OCI-LY7 (cell line): ENCODE measurements at regions not wholly inside any gene's neighbourhood (a gene's known extent, or its start where the extent isn't known, plus 50 kb on each side); places are given as distances from the start of the nearest gene placed in this dataset.
A peak's percentile ranks its signal among the peaks of the same experiment; 100 is the strongest.

Experiments
- BruUV-seq: library from RNA; stranded (reverse); fragments of 400-500 nt; replicated peaks from 2 replicates; lab custom pipeline; 2021; lab: Mats Ljungman, UMichigan
- CTCF ChIA-PET: fragments of 300-600 bp; sonication (Branson Sonifier 250); formaldehyde crosslinking; loops from one replicate; lab custom pipeline; 2022; ENCODE audit warnings: antibody characterized with exemption; ENCODE audit not compliant: unreplicated experiment; lab: Charles Lee
- POLR2A ChIA-PET: fragments of 300-600 bp; sonication (Branson Sonifier 250); formaldehyde crosslinking; loops from one replicate; lab custom pipeline; 2022; ENCODE audit warnings: antibody characterized with exemption; lab: Charles Lee
- DNase-seq: peaks from one replicate; pipeline ENCODE4 v3.0.0-alpha.2; 2015; ENCODE audit warnings: low spot score
- H2AFZ ChIP-seq: fragments of 200-600 bp; sonication (generic), shearing (Covaris generic); 2 replicates; pipeline ENCODE4 v1.6.1; 2014; ENCODE audit warnings: mild to moderate bottlenecking, antibody characterized with exemption, low read length, moderate library complexity
- H3K27ac ChIP-seq: fragments of 200-600 bp; sonication (generic); 2 replicates; pipeline ENCODE4 v1.5.1; 2014; ENCODE audit warnings: mixed run types, low read depth, mild to moderate bottlenecking, moderate library complexity, low read length, inconsistent platforms; ENCODE audit not compliant: poor library complexity, severe bottlenecking
- H3K36me3 ChIP-seq: fragments of 200-600 bp; sonication (generic); 2 replicates; pipeline ENCODE4 v1.6.1; 2014; ENCODE audit warnings: mild to moderate bottlenecking, antibody characterized with exemption, low read length, moderate library complexity, mixed read lengths; ENCODE audit not compliant: insufficient read depth
- H3K4me1 ChIP-seq: fragments of 200-600 bp; sonication (generic); 2 replicates; pipeline ENCODE4 v1.5.1; 2014; ENCODE audit warnings: mild to moderate bottlenecking, low read length; ENCODE audit not compliant: insufficient read depth, poor library complexity, severe bottlenecking
- H3K4me2 ChIP-seq: fragments of 200-600 bp; sonication (generic); 2 replicates; pipeline ENCODE4 v1.6.1; 2014; ENCODE audit warnings: mild to moderate bottlenecking, low read length
- H3K4me3 ChIP-seq: fragments of 200-600 bp; sonication (generic); 2 replicates; pipeline ENCODE4 v1.5.1; 2014; ENCODE audit warnings: mild to moderate bottlenecking, low read depth, low read length; ENCODE audit not compliant: poor library complexity, severe bottlenecking
- H3K79me2 ChIP-seq: fragments of 200-600 bp; sonication (generic); 2 replicates; pipeline ENCODE4 v1.6.1; 2016; ENCODE audit warnings: low read depth, mild to moderate bottlenecking, low read length, moderate library complexity, mixed read lengths; ENCODE audit not compliant: insufficient read depth
- H3K9me2 ChIP-seq: fragments of 200-600 bp; sonication (generic); 2 replicates; pipeline ENCODE4 v1.6.1; 2016; ENCODE audit warnings: mild to moderate bottlenecking, low read length, mixed read lengths; ENCODE audit not compliant: insufficient read depth
- H3K9me3 ChIP-seq: fragments of 200-600 bp; sonication (generic); 2 replicates; pipeline ENCODE4 v1.6.1; 2014; ENCODE audit warnings: mild to moderate bottlenecking, mixed run types, low read length, mixed read lengths
- H4K20me1 ChIP-seq: fragments of 200-600 bp; sonication (generic); 2 replicates; pipeline ENCODE4 v1.6.1; 2014; ENCODE audit warnings: mild to moderate bottlenecking, antibody characterized with exemption, low read length, moderate library complexity, mixed read lengths; ENCODE audit not compliant: insufficient read depth
- CTCF ChIP-seq: fragments of 200-600 bp; sonication (generic); conservative IDR thresholded peaks from 2 replicates; pipeline ENCODE4 v1.5.1; 2014; ENCODE audit warnings: mild to moderate bottlenecking, antibody characterized with exemption, low read length, moderate library complexity, mixed read lengths
- EZH2phosphoT487 ChIP-seq: fragments of 200-600 bp; sonication (generic); IDR thresholded peaks from 2 replicates; pipeline ENCODE4 v1.6.1; 2018; ENCODE audit warnings: low read depth, borderline replicate concordance, mild to moderate bottlenecking, mixed run types, antibody characterized with exemption, low read length, moderate library complexity, mixed read lengths
- intact Hi-C: fragments of 100-400 bp; cut with micrococcal nuclease; formaldehyde crosslinking; loops from one replicate; pipeline ENCODE4 v1.10.0; 2022; ENCODE audit not compliant: unreplicated experiment

- H3K4me2 ChIP-seq = no peak overlapping the region
- TF ChIP-seq CTCF (no peak), EZH2phosphoT487 (no peak)
- BruUV-seq = no TSS peak
- ChIA-PET CTCF (interaction anchor here (0.5 kb wide), 1 partner anchor 68 kb away, joined by 3 read pairs; no protein-coding TSS in a partner anchor), POLR2A (interaction anchor here (0.7 kb wide), 1 partner anchor 18 kb away, joined by 3 read pairs; no protein-coding TSS in a partner anchor)
- H4K20me1 ChIP-seq = no peaks in the 10 kb centered on the region
- peaks cover 50% of the 10 kb centered on the region for H3K36me3 ChIP-seq
- H3K9me3 ChIP-seq = no peaks in the 10 kb centered on the region
- no peaks in the 10 kb centered on the region for H3K79me2 ChIP-seq
- H3K9me2 ChIP-seq = no peaks in the 10 kb centered on the region
- no peak overlapping the region for H3K27ac ChIP-seq
- H3K4me3 ChIP-seq = no peak overlapping the region
- no peaks in the 10 kb centered on the region for H3K4me1 ChIP-seq
- no peak overlapping the region for H2AFZ ChIP-seq
- peak; percentile 0 for DNase-seq
- intact Hi-C loops = no loop called here
Observed at GRCh38 chr14:105841022-105842009, 314.9 kb downstream of the TMEM121 start.

DNA sequence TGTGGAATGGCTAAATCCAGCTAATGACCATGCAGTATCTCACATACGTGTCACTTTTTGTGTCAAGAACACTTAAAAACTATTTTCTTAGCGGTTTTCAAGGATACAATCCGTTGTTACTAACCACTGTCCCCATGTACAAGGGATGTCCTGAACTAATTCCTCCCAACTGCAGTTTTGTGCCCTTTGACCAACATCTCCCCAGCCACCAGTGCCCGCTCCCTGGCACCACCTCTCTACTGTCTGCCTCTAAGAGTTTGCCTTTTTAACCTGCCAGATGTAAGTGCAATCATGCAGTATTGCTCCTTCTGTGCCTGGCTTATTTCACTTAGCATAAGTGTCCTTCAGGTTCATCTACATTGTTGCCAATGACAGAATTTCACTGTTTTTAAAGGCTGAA lies 315.7 kb downstream of the TMEM121 start:
- no peaks in the 10 kb centered on the region for H3K4me1 ChIP-seq
- peaks cover 50% of the 10 kb centered on the region for H3K36me3 ChIP-seq
- H2AFZ ChIP-seq = no peak overlapping the region
- POLR2A ChIA-PET = interaction anchor here (0.7 kb wide), 2 partner anchors 19 to 359 kb away, joined by 3 read pairs; no protein-coding TSS in a partner anchor
- intact Hi-C loops = no loop called here
- no peak overlapping the region for H3K4me2 ChIP-seq
- H4K20me1 ChIP-seq = no peaks in the 10 kb centered on the region
- no peaks in the 10 kb centered on the region for H3K9me3 ChIP-seq
- TF ChIP-seq CTCF (no peak), EZH2phosphoT487 (no peak)
- H3K4me3 ChIP-seq = no peak overlapping the region
- DNase-seq = peak; percentile 11
- no peak overlapping the region for H3K27ac ChIP-seq
- CTCF ChIA-PET = no interaction called here
- H3K79me2 ChIP-seq = no peaks in the 10 kb centered on the region
- BruUV-seq = no TSS peak
- no peaks in the 10 kb centered on the region for H3K9me2 ChIP-seq
